ENCODE measurements at regions not wholly inside any gene's neighbourhood (a gene's known extent, or its start where the extent isn't known, plus 50 kb on each side); places are given as distances from the start of the nearest gene placed in this dataset.

DNA sequence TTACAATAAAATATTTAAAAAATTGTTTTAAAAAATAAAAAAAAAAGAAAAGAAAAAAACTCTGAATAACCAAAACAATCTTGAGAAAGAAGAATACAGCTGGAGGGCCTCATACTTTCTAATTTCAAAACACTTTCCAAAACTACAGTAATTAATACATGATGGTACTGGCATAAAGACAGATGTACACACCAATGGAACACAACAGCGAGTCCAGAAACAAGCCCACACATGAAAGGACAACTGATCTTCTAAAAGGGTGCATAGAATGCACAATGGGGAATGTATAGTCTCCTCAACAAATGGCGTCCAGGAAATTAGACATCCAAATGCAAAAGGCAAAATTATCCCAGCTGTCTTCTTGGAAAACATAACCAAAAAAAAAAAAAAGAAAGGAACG is 99.6 kb downstream of the LURAP1L start:
- DNase-seq (ENCODE audit: extremely low read depth, low read depth, low spot score): no peak

DNA sequence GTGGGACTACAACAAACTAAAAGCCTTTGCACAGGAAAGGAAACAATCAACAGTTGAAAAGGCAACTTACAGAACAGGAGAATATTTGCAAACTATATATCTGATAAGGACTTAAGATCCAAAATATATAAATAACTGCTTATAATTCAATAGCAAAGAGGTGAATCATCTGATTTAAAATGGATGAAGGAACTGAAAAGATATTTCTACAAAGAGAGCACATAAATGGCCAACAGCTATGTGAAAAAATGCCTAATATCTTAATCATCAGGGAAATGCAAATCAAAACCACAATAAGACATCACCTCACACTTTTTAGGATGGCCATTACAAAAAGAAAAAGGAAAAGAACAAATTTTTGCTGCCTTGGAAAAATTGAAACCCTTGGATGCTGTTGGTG is 100.4 kb downstream of the LURAP1L start:
- no peak for DNase-seq (ENCODE audit: extremely low read depth, low read depth, low spot score)

DNA sequence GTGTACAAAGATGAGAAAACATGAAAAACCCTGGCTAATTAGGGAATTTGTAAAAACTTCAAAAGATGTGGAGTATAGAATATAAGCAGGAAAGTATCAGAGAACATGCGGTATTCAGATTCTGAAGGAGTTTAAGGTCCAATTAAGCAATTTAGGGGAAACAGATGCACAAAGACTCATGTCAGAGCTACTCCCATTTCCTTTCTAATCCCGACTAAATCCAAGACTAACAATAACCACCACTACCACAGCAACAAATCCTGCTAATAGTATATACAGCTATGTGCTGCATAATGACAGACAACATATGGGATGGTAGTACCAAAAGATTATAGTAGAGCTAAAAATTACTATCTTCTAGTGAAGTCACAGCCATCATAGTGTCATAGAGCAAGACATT is 102.1 kb downstream of the LURAP1L start:
- DNase-seq (ENCODE audit: extremely low read depth, low read depth, low spot score): no peak

DNA sequence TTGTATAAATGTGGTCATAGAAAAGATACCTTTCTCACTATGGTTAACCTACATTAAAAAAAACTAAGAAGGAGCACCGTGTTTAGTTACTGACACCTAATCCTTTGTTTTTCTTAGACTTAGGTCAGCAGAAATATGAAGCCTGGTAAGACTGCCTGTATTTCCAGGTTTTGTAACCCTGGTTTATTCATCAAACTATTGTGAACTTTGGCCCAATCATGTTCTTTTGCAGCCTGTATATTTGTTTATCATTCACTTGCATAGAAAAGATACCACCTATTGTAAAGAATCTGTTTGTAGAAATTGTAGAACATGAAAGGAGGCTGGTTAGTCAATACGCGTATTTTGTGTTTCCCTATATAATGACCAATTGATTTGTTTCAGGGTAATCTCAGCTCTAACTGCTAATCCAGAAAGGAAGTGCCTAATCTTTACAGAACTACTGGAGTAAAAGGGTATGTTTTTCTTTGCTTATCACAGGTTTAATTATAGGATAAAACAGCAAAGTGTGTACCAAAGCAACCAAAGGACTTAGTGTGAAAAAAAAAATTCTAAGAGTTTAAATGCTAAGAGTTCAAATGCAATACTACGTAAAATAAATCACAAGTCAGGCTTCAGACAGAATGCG is 103.6 kb downstream of the LURAP1L start:
- no peak for DNase-seq (ENCODE audit: extremely low read depth, low read depth, low spot score)

DNA sequence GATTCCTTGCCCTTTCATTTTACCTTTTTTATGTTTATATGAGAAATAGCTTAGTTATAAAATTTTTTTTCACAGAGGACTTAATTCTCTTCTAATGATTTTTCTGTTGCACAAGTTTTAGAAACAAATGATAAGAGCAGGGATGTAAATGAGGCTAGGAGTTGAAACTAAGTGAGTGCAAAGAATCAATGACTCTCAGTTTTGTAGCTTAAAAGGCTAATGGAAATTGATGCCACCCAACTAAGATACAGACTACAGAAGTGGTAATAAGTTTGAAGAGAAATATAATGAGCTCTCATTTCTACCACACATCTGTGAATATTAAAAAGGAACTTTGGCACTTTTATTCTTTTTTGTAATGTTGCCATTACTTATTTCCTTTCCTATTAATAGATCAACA is 105.1 kb downstream of the LURAP1L start:
- no peak for DNase-seq (ENCODE audit: extremely low read depth, low read depth, low spot score)

DNA sequence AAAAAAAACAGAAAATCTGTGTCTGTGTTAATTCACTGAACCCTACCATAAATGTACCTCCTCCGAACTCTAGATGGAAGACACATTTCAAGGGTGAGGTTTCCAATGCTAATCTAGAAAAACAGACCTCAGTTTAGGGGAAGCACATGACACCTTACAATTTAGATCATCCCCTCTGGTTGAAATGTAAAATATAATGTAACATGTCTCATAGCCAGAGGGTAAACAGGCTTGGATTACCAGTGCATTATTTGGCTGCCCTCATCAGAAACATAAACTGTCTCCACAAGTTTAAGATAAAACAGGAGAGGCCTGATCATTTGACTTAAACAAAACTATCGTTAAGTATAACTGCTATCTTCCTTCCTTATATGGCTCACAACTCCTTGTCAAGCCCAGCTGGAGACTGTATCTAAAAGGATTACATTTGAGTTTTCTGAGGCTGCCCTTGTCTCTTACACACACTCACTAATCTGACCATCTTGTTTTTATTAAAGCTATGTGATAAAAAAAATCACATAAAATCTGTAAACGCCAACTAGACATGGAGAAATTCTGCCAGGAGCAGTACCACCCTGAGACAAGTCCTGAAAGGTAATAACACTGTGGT is 105.7 kb downstream of the LURAP1L start:
- no peak for DNase-seq (ENCODE audit: extremely low read depth, low read depth, low spot score)

DNA sequence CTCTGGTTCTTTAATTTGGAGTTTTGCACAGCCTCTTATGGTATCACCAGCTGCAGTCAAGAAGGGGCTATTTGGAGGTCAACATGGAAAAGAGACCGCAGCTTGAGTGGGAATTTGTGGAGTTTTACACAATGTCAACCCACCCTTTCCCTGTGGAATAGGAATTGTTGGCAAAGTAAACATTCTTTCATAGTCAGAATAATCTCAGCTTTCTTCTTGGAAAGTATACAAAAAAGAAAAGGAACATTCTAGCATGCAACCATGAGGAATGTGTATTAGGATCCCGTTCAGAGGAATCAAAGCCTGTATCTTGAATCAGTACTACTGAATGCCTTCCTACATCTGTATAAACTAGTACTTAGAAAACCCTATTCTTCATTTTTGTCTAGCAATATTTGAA is 107.6 kb downstream of the LURAP1L start:
- no peak for DNase-seq (ENCODE audit: extremely low read depth, low read depth, low spot score)

DNA sequence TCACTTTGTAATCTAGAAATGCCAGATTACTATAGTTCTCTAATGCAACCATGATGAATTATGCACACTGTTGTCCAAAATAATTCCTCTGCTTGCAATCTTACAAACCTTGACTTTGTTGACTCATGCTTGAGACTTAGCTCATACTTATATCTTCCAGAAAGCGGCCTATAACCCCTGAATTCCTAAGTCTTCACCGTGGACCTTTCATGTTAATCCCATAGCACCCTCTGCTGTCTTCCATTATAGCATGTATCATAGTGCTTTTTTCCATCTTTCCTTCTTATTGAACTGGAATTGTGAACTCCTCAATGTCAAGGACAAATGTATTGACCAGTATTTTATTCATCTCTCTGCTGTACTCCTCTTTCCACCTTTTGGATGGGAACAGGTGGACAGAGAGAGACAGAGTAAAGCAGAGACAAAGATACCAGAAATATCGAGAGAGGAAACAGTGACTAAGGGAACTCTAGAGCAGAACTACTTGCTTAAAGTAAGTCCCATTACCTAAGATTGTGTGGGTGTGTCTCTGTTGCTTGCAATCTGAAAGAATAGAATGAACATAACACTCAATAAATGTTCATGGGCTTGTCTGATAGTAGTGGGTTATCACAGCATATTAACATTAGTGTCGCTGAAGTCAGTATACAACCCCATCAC is 110.0 kb downstream of the LURAP1L start:
- DNase-seq (ENCODE audit: extremely low read depth, low read depth, low spot score): peak; percentile 55

DNA sequence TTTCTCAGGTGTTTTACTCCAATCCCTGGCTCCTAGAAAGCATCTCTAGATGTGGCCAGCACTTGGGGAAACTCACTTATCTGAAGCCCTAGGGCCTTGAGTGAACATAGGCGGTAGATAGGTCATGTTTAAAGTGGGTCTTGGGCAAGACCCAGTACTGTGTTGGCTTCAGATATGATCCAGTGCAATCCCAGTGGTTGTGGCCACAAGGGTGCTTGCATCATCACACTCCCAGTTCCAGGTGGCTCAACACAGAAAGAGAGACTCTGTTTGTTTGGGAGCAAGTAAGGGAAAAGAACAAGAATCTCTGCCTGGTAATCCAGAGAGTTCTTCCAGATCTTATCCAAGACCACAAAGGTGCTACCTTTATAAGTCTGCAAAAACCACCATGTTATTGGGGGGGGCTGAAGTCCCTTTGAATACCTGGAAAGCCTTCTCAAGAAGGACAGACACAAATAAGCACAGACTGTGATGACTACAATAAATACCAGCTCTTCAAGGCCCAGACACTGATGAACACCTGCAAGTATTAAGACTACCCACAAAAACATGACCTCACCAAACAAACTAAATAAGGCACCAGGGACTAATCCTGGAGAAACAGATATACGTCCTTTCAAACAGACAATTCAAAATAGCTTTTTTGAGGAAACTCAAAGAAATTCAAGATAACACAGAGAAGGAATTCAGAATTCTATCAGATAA is 114.7 kb downstream of the LURAP1L start:
- no peak for DNase-seq (ENCODE audit: extremely low read depth, low read depth, low spot score)

DNA sequence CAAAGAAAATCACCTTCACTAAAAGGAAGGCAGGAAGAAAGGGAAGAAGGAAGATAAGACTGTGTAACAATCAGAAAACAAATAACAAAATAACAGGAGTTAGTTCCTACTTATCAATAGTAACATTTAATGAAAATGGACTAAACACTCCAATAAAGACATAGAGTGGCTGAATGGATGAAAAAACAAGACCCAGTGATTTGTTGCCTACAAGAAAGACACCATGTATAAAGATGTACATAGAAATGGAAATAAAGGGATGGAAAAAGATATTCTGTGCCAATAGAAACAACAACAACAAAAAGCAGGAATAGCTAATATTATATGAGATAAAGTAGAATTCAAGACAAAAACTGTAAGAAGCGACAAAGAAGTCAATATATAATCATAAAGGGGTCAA is 116.8 kb downstream of the LURAP1L start:
- no peak for DNase-seq (ENCODE audit: extremely low read depth, low read depth, low spot score)

DNA sequence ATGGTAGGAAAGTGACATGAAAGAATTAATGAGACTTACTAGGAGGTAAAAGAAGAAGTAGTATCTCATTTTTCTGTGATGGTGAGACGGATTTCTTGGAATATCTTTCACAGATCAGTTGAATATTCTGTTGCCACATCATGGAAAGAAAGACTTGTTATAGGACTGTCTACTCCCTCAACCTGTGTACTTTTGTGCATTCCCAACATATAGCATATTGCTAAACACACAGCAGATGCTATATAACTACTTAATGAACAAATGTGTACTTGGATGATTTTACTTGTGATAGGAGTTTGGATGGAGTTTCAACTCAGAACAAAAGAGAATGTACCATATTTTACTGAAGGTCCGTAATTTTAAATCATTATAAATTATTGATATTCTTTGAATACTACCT is 128.5 kb downstream of the LURAP1L start:
- no peak for DNase-seq (ENCODE audit: extremely low read depth, low read depth, low spot score)

DNA sequence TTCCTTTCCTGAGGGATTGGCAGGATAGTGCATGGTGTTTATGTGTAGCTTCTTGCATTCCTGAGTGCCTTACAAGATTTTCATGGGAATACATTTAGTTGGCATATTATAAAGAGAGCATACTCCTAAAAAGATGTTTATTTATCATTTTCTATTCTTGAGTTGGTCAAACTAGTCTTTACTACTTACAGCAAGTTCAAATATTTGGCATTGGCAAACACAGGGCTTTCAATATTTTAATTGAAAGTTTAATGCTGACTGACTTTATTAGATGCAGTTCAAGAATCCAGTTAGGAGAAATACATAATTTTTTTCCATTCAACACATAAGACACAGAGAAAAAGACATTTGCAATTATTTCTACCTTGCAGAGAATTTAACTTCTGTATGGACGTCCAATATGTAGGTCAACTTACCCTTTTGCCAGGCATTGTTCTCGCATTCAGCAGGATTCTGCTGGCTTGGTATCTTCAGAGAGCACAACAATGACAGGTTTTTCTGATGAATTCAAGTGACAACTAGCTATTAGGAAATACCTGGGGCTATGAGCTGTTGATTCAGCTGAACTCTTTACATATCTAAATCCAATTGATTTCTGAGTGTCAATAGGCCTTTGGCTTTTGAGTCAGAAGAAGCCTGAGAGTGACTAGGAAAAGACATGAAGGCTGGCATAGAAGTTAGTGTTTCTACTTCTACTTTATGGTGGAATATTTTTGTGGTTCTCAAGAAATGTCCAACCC is 129.6 kb downstream of the LURAP1L start:
- DNase-seq (ENCODE audit: extremely low read depth, low read depth, low spot score): no peak

DNA sequence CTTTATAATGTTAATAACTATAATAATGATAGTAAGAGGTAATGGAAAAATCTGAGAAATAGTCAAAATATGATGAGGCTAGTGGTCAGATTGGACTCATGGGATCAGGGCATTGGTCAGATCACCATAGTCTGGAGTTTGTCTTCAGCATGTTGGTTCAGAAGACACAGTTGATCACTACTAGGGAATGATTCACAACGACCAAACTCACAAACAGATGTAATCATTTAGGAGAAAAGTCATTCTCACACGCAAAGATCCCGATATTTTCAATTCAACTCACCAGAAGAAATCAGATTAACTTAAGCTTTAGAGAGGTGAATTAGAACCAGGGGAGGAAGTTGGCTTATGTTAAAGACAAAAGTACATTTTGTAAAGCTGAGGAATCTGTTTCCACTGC is 131.8 kb downstream of the LURAP1L start:
- no peak for DNase-seq (ENCODE audit: extremely low read depth, low read depth, low spot score)

DNA sequence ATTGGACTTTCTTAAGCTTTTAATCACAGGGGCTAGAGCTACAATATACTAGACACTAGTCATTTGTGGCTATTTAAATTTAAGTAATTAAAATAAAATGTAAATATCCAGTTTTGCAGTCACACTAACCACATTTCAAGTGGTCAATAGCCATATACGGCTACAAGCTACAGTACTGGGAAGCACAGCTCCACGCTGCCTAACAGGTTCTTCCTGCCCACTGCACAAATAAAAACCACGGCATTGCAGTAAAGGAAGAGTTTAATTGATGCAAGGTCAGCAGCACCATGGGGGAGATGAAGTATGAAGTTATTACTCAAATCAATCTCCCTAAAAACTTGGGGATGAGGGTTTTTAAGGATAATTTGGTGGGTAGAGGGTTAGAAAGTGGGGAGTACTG is 134.1 kb downstream of the LURAP1L start:
- no peak for DNase-seq (ENCODE audit: extremely low read depth, low read depth, low spot score)

DNA sequence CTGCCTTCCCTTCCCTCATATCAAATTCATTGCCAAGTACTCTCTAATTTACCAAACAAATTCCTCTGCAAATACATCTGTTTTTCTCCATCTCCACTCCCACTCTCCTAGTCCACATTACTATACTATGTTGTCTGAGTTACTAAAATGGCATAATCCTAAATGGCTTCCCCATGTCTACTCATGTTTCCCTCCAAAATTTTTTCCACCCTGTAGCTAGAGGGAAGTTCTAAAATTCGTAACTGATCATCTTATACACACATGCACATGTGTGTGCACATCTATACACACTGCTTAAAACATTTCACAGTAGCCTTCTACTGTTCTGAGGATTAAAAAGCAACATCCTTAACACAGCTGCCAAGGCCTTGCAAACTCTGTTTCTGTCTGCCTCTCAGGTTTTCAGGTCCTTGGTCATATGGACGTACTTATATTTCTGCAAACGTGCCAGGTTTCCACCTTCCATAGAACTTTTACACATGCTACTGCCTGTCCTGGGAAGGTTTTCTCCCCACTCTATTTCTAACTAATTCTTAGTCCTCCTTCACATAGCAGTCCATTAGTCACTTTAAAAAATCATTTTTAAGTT is 140.6 kb downstream of the LURAP1L start:
- DNase-seq (ENCODE audit: extremely low read depth, low read depth, low spot score): no peak

DNA sequence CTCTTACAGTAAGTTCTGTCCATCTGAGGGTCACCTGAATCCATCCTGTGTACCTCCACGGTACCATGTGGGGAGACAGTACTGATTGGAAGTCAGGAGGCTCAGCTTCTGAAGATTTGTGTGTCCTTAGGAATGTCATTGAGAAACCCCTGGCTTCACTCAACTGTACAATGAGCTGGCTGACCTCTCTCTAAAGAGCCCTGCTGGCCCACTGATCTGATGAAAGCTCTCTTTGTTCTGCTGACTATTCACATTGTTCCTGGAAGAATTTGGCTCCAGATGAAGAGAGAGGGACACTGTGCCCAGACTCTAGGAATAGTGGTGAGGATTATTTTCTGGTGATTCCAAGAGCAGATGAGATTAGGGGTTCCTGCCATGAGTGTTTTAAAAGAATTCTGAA is 141.2 kb downstream of the LURAP1L start:
- DNase-seq (ENCODE audit: extremely low read depth, low read depth, low spot score): no peak

DNA sequence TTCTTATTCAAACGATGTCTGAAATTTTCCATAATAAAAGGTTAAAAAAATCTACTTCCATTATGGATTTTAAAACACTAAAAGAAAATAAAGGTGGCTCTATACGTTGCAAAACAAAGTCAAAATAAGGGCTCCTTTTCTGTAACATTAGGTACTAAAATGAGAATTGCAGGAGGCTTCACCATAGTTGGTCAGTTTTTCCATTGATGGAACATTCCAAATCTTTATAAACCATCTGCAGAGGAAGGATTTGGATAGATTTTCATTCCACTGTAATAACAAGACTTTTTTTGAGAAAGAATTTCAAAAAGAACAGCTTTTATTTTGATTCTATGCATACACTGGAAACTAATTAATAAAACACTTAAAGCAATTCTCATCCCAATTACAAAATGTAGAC is 145.6 kb downstream of the LURAP1L start:
- no peak for DNase-seq (ENCODE audit: extremely low read depth, low read depth, low spot score)

DNA sequence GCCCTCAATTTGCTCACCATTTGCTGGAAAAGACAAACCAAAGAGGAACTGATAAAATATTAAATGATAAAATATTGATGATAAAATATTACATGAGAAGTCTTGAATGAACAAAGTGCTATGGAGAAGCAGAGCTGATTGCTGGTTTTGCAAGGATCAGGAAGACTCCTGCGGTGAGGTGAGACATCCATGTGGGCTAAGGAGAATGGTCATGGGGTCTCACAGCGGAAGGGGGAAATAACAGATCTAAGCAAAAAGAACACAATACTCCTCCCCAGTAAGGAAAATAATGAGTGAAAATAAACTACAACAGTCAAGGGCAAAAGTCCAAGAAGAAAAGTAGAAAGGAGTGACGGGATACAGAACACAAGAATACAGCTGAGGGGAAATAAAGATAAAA is 146.8 kb downstream of the LURAP1L start:
- DNase-seq (ENCODE audit: extremely low read depth, low read depth, low spot score): no peak

DNA sequence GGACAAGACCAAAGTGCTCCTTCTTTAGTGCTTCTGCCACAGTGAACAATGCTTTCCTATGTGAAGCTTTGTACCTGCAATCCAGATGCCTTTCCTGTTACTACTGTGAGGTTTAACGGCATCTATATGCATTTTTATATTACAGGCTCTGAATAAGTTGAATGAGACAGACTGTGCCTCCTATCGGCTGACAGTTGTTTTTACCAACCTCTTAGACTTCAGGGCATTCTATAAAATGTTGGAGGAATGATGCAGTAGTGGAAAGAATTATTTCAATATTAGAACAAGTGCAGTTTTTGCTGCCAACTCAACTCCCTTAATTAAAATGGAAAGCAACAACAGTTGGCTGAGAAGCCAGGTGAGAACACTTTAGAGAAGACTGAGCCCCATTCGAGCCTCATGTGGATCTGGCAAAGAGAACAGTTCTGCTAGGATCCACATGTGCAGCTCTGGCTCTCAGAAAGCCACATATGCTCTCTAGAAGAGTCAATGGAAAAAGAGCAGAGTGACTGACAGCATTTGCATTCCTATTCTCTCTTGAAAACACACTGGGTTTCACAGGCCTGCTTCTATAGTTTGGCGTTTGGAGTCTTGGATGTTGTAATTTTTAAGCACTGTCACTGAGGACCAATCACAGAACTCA is 147.5 kb downstream of the LURAP1L start:
- DNase-seq (ENCODE audit: extremely low read depth, low read depth, low spot score): no peak

DNA sequence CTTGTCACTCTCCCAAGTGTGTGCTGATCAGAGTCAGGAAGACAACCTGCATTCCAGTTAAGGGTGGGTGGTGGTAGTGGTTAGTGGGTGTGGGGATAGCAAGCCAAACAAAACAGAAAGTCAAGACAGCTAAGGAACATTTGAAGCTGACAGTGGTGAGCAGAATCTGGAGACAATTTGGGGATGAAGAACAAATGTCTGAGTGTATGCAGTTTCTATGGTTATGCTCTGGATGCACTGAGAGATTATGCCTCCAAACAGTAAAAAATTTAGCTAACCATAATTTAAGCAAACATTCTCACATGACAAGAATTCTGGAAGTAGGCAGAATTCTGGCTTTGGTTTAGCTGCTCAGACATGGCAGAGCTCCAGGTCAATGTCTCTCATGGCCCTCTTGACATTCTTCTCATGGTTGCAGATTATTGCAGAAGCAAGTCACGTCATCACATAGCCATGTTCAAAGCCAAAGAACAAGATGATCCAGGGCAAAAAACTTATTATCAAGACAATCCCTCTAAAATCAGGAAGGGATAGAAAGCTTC is 148.7 kb downstream of the LURAP1L start:
- DNase-seq (ENCODE audit: extremely low read depth, low read depth, low spot score): no peak

Measured in glomerular endothelial cell (primary cell).